ENCODE measurements at regions not wholly inside any gene's neighbourhood (a gene's known extent, or its start where the extent isn't known, plus 50 kb on each side); places are given as distances from the start of the nearest gene placed in this dataset.

DNA sequence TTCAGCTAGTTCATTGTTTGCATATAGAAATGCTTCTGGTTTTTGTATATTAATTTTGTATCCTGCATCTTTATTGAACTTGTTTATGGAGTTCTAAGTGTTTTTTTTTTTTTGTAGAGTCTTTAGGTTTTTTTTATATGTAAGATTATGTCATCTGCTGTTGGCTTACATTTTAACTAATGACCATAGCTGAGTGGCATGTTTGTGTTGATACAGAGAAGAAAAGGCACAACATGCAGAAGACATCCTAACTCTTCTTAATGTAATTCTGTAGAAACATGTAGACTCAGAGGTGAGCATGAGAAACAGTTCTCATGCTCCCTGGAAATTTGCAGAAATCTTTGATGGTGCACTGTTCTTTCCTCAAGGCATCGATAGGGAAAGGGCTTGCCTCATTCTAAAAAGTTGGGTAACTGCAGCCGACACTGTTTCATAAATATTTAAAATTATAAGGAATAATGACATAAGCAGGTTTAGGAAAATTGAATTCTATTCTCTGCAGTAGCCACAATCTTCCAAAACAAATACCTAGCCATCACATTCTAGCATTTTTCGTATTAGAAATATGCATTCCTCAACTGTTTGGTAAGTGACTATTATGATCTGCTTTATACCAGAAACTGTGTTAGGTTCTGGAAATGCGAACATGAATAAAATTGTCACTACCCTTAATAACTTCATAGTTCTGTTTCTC lies 499.6 kb upstream of the KCNMB2 start (continued):
- TF ChIP-seq PRMT3 (CRISPR knock-in tag; IDR thresholded peaks at IDR 0.05; ENCODE audit: borderline replicate concordance, low read depth): no peak
- no peak for TF ChIP-seq ZNF674 (CRISPR knock-in tag; IDR thresholded peaks at IDR 0.05; ENCODE audit: low read depth)
- TF ChIP-seq ZNF619 (CRISPR knock-in tag; IDR thresholded peaks at IDR 0.05): no peak
- TF ChIP-seq, protein P1, sequence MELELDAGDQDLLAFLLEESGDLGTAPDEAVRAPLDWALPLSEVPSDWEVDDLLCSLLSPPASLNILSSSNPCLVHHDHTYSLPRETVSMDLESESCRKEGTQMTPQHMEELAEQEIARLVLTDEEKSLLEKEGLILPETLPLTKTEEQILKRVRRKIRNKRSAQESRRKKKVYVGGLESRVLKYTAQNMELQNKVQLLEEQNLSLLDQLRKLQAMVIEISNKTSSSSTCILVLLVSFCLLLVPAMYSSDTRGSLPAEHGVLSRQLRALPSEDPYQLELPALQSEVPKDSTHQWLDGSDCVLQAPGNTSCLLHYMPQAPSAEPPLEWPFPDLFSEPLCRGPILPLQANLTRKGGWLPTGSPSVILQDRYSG (CRISPR knock-in tag; IDR thresholded peaks at IDR 0.05): no peak
- TF ChIP-seq NFYB (CRISPR knock-in tag; IDR thresholded peaks at IDR 0.05): no peak
- TF ChIP-seq, protein P2, sequence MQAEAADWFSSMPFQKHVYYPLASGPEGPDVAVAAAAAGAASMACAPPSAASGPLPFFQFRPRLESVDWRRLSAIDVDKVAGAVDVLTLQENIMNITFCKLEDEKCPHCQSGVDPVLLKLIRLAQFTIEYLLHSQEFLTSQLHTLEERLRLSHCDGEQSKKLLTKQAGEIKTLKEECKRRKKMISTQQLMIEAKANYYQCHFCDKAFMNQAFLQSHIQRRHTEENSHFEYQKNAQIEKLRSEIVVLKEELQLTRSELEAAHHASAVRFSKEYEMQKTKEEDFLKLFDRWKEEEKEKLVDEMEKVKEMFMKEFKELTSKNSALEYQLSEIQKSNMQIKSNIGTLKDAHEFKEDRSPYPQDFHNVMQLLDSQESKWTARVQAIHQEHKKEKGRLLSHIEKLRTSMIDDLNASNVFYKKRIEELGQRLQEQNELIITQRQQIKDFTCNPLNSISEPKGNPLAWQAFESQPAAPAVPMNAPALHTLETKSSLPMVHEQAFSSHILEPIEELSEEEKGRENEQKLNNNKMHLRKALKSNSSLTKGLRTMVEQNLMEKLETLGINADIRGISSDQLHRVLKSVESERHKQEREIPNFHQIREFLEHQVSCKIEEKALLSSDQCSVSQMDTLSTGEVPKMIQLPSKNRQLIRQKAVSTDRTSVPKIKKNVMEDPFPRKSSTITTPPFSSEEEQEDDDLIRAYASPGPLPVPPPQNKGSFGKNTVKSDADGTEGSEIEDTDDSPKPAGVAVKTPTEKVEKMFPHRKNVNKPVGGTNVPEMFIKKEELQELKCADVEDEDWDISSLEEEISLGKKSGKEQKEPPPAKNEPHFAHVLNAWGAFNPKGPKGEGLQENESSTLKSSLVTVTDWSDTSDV (CRISPR knock-in tag; IDR thresholded peaks at IDR 0.05): no peak
- TF ChIP-seq NR2C2 (CRISPR knock-in tag; IDR thresholded peaks at IDR 0.05; ENCODE audit: borderline replicate concordance): no peak
- no peak for TF ChIP-seq FOSL1 (CRISPR knock-in tag; IDR thresholded peaks at IDR 0.05; ENCODE audit: borderline replicate concordance)

DNA sequence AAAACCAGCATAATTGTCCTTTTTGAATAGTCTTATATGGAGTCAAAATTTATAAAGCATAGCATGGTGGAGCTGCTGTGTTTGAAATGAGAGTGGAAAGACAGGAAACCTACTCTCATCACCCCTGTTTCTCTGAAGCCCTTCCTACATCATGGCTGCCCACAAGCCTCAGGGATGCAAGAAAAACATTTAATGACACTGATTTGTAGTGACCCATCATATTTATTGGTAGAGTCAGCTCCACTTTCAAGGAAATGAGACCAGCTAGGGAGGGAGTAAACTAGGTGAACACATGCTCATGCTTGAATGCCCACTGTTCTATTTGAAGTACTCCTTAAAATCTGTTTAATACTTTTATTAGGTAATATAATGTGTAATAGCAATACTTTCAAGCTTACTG lies 494.3 kb upstream of the KCNMB2 start:
- intact Hi-C loops (cut with micrococcal nuclease; ENCODE audit: unreplicated experiment) (no loop called here), in situ Hi-C loops (cut with HindIII; ENCODE audit: extremely low pct_ligation_motif_present, low pct_unique_long_range_greater_than_20kb) (no loop called here)
- Histone ChIP-seq H3K4me2 (ENCODE audit: low read depth, low read length) (no peak overlapping the region), H3K27me3 (ENCODE audit: control insufficient read depth in 1 of 2, insufficient read depth in 2 of 2, low read length in 2 of 2) (no peaks in the 10 kb centered on the region), H3K4me3 (replicated peaks in 1 of 3; ENCODE audit: insufficient read depth in 1 of 3, low read depth in 2 of 3, low read length in 3 of 3) (no peak overlapping the region), H2AFZ (ENCODE audit: low read length) (no peak overlapping the region), H3K4me1 (ENCODE audit: insufficient read depth, low read length) (no peaks in the 10 kb centered on the region), H4K20me1 (ENCODE audit: insufficient read depth, low read length) (no peaks in the 10 kb centered on the region), H3K9me3 (ENCODE audit: low read length) (no peaks in the 10 kb centered on the region), H3K79me2 (ENCODE audit: insufficient read depth, low read length) (no peaks in the 10 kb centered on the region), H3K27ac (ENCODE audit: extremely low read length, insufficient read depth, low read length) (no peak overlapping the region), H3K36me3 (replicated peaks in 1 of 2; ENCODE audit: control insufficient read depth in 1 of 2, insufficient read depth in 2 of 2, low read length in 2 of 2) (no peaks in the 10 kb centered on the region), H3K9ac (ENCODE audit: insufficient read depth, low read depth, low read length) (no peak overlapping the region)
- ChIA-PET POLR2A (no interaction called here), CTCF (ENCODE audit: low intra/inter-chr PET ratio, low total read pairs) (no interaction called here)
- ATAC-seq: no peak
- no peak for DNase-seq (ENCODE audit: low spot score)
- no TSS peak for BruUV-seq (replicated peaks)
- FAIRE-seq: no peak
- TF ChIP-seq MAF1 (CRISPR knock-in tag; IDR thresholded peaks at IDR 0.05; ENCODE audit: borderline replicate concordance): no peak
- TF ChIP-seq ETV5 (CRISPR knock-in tag; IDR thresholded peaks at IDR 0.05; ENCODE audit: borderline replicate concordance): no peak
- TF ChIP-seq, protein P3, sequence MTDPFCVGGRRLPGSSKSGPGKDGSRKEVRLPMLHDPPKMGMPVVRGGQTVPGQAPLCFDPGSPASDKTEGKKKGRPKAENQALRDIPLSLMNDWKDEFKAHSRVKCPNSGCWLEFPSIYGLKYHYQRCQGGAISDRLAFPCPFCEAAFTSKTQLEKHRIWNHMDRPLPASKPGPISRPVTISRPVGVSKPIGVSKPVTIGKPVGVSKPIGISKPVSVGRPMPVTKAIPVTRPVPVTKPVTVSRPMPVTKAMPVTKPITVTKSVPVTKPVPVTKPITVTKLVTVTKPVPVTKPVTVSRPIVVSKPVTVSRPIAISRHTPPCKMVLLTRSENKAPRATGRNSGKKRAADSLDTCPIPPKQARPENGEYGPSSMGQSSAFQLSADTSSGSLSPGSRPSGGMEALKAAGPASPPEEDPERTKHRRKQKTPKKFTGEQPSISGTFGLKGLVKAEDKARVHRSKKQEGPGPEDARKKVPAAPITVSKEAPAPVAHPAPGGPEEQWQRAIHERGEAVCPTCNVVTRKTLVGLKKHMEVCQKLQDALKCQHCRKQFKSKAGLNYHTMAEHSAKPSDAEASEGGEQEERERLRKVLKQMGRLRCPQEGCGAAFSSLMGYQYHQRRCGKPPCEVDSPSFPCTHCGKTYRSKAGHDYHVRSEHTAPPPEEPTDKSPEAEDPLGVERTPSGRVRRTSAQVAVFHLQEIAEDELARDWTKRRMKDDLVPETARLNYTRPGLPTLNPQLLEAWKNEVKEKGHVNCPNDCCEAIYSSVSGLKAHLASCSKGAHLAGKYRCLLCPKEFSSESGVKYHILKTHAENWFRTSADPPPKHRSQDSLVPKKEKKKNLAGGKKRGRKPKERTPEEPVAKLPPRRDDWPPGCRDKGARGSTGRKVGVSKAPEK (CRISPR knock-in tag; IDR thresholded peaks at IDR 0.05; ENCODE audit: borderline replicate concordance): no peak
- no peak for TF ChIP-seq SP5 (CRISPR knock-in tag; IDR thresholded peaks at IDR 0.05; ENCODE audit: borderline replicate concordance, low read depth)
- TF ChIP-seq, protein P4, sequence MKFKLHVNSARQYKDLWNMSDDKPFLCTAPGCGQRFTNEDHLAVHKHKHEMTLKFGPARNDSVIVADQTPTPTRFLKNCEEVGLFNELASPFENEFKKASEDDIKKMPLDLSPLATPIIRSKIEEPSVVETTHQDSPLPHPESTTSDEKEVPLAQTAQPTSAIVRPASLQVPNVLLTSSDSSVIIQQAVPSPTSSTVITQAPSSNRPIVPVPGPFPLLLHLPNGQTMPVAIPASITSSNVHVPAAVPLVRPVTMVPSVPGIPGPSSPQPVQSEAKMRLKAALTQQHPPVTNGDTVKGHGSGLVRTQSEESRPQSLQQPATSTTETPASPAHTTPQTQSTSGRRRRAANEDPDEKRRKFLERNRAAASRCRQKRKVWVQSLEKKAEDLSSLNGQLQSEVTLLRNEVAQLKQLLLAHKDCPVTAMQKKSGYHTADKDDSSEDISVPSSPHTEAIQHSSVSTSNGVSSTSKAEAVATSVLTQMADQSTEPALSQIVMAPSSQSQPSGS (CRISPR knock-in tag; IDR thresholded peaks at IDR 0.05): no peak
- TF ChIP-seq ZNF124 (CRISPR knock-in tag; IDR thresholded peaks at IDR 0.05): no peak
